HL-60 (cell line): ENCODE measurements at regions not wholly inside any gene's neighbourhood (a gene's known extent, or its start where the extent isn't known, plus 50 kb on each side); places are given as distances from the start of the nearest gene placed in this dataset.
"Not testable (repeated sequence)": the region's sequence is repeated elsewhere in the genome, so short reads cannot be mapped to it uniquely, and the experiment has no call there.

Experiments
- CTCF ChIP-seq: IDR thresholded peaks from one replicate; pipeline ENCODE4 v1.5.1; 2011; ENCODE audit warnings: low read length, control low read depth, inconsistent platforms; ENCODE audit not compliant: insufficient read depth
- GABPA ChIP-seq: IDR thresholded peaks from 2 replicates; pipeline ENCODE4 v1.6.1; 2012; ENCODE audit warnings: low read depth

- TF ChIP-seq CTCF, GABPA: not testable (repeated sequence)
These were observed 54.8 kb upstream of the PSME4 start for GRCh38 chr2:54025463-54026075.
